GM12878 (cell line): ENCODE measurements at regions not wholly inside any gene's neighbourhood (a gene's known extent, or its start where the extent isn't known, plus 50 kb on each side); places are given as distances from the start of the nearest gene placed in this dataset.

Experiments
- ATAC-seq: fragments of 200-7000 bp; cut with Tn5 transposase; 3 replicates; pipeline ENCODE4 v1.9.1; 2020; ENCODE audit warnings: mild to moderate bottlenecking, moderate library complexity
- BruUV-seq: library from RNA; stranded (reverse); fragments of 400-500 nt; replicated peaks from 2 replicates; lab custom pipeline; 2021; lab: Mats Ljungman, UMichigan
- CTCF ChIA-PET: fragments of 300-600 bp; sonication (Branson Sonifier 250); formaldehyde crosslinking; extraction: SDS; loops from one replicate; lab custom pipeline; 2021; ENCODE audit warnings: inconsistent platforms; lab: Yijun Ruan, JAX
- POLR2A ChIA-PET: fragments of 350-600 bp; formaldehyde crosslinking; extraction: SDS; loops from one replicate; lab custom pipeline; 2021; ENCODE audit warnings: inconsistent platforms; lab: Charles Lee
- RAD21 ChIA-PET: fragments of 300-600 bp; sonication (Branson Sonifier 250); formaldehyde crosslinking; loops from one replicate; lab custom pipeline; 2023; ENCODE audit warnings: antibody characterized with exemption; ENCODE audit not compliant: unreplicated experiment; lab: Charles Lee
- SMC1A ChIA-PET: fragments of 300-600 bp; sonication (Branson Sonifier 250); formaldehyde crosslinking; loops from one replicate; lab custom pipeline; 2023; ENCODE audit not compliant: unreplicated experiment, uncharacterized antibody; lab: Charles Lee
- DNase-seq: peaks from one replicate; pipeline ENCODE4 v3.0.0-alpha.2; 2011; ENCODE audit warnings: low read depth, low spot score
- FAIRE-seq: peaks from 3 replicates; lab custom pipeline; 2011; peaks lifted over from hg19 to GRCh38; lab: Jason Lieb, UNC
- H2AFZ ChIP-seq: 2 replicates; pipeline ENCODE4 v1.6.0; 2011; ENCODE audit warnings: low read depth, low read length, control low read depth; ENCODE audit not compliant: control insufficient read depth
- H3K27ac ChIP-seq: 2 replicates; pipeline ENCODE4 v1.5.1; 2011; ENCODE audit warnings: control low read depth; ENCODE audit not compliant: control insufficient read depth, insufficient read depth
- H3K27me3 ChIP-seq, 2 experiments: replicated peaks in 1 of 2; 2 replicates each; pipeline versions ENCODE4 v1.6.0 to v1.6.1; 2011; ENCODE audit warnings: low read length in 1 of 2; ENCODE audit not compliant: control insufficient read depth in 2 of 2, insufficient read depth in 2 of 2
- H3K36me3 ChIP-seq, 2 experiments: 2 replicates each; pipeline ENCODE4 v1.5.1; 2011; ENCODE audit warnings: low read length in 1 of 2; ENCODE audit not compliant: control insufficient read depth in 2 of 2, insufficient read depth in 2 of 2
- H3K4me1 ChIP-seq: 2 replicates; pipeline ENCODE4 v1.6.1; 2011; ENCODE audit warnings: mild to moderate bottlenecking, low read length, moderate library complexity, mixed read lengths; ENCODE audit not compliant: control insufficient read depth, insufficient read depth
- H3K4me2 ChIP-seq: 2 replicates; pipeline ENCODE4 v1.6.0; 2011; ENCODE audit warnings: control low read depth; ENCODE audit not compliant: control insufficient read depth, insufficient read depth
- H3K4me3 ChIP-seq: fragments of 200-600 bp; sonication (generic); 2 replicates; pipeline ENCODE4 v1.5.1; 2016
- H3K79me2 ChIP-seq: 2 replicates; pipeline ENCODE4 v1.6.0; 2011; ENCODE audit warnings: low read length; ENCODE audit not compliant: control insufficient read depth, insufficient read depth
- H3K9ac ChIP-seq: 2 replicates; pipeline ENCODE4 v1.8.0; 2011; ENCODE audit warnings: low read length, control low read depth, mixed read lengths; ENCODE audit not compliant: control insufficient read depth, insufficient read depth
- H3K9me3 ChIP-seq: replicated peaks from 3 replicates; pipeline ENCODE4 v1.5.1; 2011; ENCODE audit warnings: mild to moderate bottlenecking, low read length; ENCODE audit not compliant: control insufficient read depth, insufficient read depth
- H4K20me1 ChIP-seq: 2 replicates; pipeline ENCODE4 v1.6.0; 2011; ENCODE audit not compliant: control insufficient read depth, insufficient read depth
- CHD4 ChIP-seq: fragments of 200-600 bp; sonication (generic); IDR thresholded peaks from 2 replicates; pipeline ENCODE4 v1.6.1; 2016; ENCODE audit warnings: mild to moderate bottlenecking
- ETV6 ChIP-seq, 2 experiments: fragments of 450-650 bp in 1 of 2; IDR thresholded peaks in 1 of 2; conservative IDR thresholded peaks in 1 of 2; 2 replicates each; pipeline ENCODE4 v1.6.1; 2014; ENCODE audit warnings: antibody characterized with exemption in 1 of 2, borderline replicate concordance in 1 of 2, low read depth in 1 of 2, mild to moderate bottlenecking in 1 of 2, moderate library complexity in 1 of 2
- WGBS: methylation state at CpG from one replicate; pipeline ENCODE4 v1.1.6; 2016; ENCODE audit warnings: low lambda C conversion rate; ENCODE audit not compliant: insufficient replicate concordance, insufficient coverage; ENCODE audit errors: missing lambda C conversion rate; 5-methylcytosine and 5-hydroxymethylcytosine counted together
- in situ Hi-C: fragments of 300-500 bp; cut with MboI; formaldehyde crosslinking; loops from 9 replicates; pipeline ENCODE4 v1.14.3; 2018; ENCODE audit warnings: mixed read lengths
- intact Hi-C: fragments of 100-400 bp; cut with micrococcal nuclease; formaldehyde crosslinking; loops from one replicate; pipeline ENCODE4 v1.14.2; 2022; ENCODE audit not compliant: unreplicated experiment
- TF ChIP-seq, protein P1 (sequence below): fragments of 450-650 bp; IDR thresholded peaks from 2 replicates; pipeline ENCODE4 v1.6.1; 2017; ENCODE audit warnings: mild to moderate bottlenecking, low read depth, inconsistent platforms; ENCODE audit not compliant: poor library complexity, severe bottlenecking
- TF ChIP-seq, protein P2 (sequence below): IDR thresholded peaks from 2 replicates; pipeline ENCODE4 v1.6.1; 2012; ENCODE audit warnings: low read depth, low read length, improper control_type of control experiment

DNA sequence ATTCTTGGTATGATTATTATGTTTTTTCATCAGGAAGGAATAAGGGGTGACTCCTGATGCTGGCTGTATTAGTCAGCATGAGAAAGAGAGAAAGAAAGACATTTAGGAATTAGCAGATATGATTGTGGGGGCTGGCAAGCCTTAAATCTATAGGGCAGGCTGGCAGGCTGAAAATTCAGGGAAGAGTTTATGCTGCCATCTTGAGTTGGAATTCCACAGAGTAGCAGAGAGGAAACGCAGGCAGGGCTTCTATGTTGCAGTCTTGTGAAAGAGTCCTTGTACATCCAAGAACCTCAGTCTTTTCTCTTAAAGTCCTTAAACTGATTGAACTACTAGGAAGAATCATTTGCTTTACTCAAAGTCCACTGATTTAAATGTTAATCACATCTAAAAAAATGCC lies 262.7 kb upstream of the SLC10A2 start:
- SMC1A ChIA-PET: no interaction called here
- Histone ChIP-seq H3K9me3 (no peaks in the 10 kb centered on the region), H3K4me3 (no peak overlapping the region), H3K9ac (no peak overlapping the region), H3K4me2 (no peak overlapping the region), H2AFZ (no peak overlapping the region), H3K27ac (no peak overlapping the region), H3K4me1 (no peaks in the 10 kb centered on the region), H4K20me1 (no peaks in the 10 kb centered on the region), H3K27me3 (no peaks in the 10 kb centered on the region), H3K79me2 (no peaks in the 10 kb centered on the region), H3K36me3 (no peaks in the 10 kb centered on the region)
- no TSS peak for BruUV-seq
- RAD21 ChIA-PET: no interaction called here
- no peak for TF ChIP-seq CHD4
- no peak for TF ChIP-seq ETV6 (conservative IDR thresholded peaks at IDR 0.05 in 1 of 2, IDR thresholded peaks at IDR 0.05 in 1 of 2; ENCODE audit: borderline replicate concordance in 1 of 2, low read depth in 1 of 2)
- TF ChIP-seq, protein P1, sequence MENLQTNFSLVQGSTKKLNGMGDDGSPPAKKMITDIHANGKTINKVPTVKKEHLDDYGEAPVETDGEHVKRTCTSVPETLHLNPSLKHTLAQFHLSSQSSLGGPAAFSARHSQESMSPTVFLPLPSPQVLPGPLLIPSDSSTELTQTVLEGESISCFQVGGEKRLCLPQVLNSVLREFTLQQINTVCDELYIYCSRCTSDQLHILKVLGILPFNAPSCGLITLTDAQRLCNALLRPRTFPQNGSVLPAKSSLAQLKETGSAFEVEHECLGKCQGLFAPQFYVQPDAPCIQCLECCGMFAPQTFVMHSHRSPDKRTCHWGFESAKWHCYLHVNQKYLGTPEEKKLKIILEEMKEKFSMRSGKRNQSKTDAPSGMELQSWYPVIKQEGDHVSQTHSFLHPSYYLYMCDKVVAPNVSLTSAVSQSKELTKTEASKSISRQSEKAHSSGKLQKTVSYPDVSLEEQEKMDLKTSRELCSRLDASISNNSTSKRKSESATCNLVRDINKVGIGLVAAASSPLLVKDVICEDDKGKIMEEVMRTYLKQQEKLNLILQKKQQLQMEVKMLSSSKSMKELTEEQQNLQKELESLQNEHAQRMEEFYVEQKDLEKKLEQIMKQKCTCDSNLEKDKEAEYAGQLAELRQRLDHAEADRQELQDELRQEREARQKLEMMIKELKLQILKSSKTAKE: no peak
- TF ChIP-seq, protein P2, sequence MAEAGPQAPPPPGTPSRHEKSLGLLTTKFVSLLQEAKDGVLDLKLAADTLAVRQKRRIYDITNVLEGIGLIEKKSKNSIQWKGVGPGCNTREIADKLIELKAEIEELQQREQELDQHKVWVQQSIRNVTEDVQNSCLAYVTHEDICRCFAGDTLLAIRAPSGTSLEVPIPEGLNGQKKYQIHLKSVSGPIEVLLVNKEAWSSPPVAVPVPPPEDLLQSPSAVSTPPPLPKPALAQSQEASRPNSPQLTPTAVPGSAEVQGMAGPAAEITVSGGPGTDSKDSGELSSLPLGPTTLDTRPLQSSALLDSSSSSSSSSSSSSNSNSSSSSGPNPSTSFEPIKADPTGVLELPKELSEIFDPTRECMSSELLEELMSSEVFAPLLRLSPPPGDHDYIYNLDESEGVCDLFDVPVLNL: no peak
- POLR2A ChIA-PET: no interaction called here
- WGBS: 0% methylated on average over 1 of the region's 1 CpG
- no peak for ATAC-seq
- in situ Hi-C loops (no loop called here), intact Hi-C loops (no loop called here)
- no peak for DNase-seq
- no peak for FAIRE-seq
- CTCF ChIA-PET: no interaction called here
